ENCODE measurements at regions not wholly inside any gene's neighbourhood (a gene's known extent, or its start where the extent isn't known, plus 50 kb on each side); places are given as distances from the start of the nearest gene placed in this dataset.
"Not testable (repeated sequence)": the region's sequence is repeated elsewhere in the genome, so short reads cannot be mapped to it uniquely, and the experiment has no call there.

DNA sequence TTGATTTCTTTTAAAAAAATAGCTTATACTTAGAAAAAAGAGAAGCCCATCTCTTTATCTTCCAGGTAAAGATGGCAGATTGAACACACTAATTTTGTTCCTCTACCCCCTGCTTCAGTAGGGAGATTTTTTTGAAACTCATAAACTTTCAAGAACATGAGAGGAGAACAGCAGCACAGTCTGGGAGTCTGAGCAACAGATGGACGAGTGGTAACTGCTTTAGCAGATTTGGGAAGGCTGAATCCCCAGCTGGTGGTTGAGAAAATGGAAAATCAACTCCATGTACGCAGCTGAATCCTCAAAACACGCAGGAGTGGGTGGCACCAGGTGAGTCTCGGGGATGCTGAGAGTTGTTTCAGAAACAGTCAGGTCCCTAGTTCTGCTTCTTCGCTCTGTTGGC is 114.6 kb upstream of the CTBP2 start:
- no peak for DNase-seq (ENCODE audit: low read depth in 2 of 2)

DNA sequence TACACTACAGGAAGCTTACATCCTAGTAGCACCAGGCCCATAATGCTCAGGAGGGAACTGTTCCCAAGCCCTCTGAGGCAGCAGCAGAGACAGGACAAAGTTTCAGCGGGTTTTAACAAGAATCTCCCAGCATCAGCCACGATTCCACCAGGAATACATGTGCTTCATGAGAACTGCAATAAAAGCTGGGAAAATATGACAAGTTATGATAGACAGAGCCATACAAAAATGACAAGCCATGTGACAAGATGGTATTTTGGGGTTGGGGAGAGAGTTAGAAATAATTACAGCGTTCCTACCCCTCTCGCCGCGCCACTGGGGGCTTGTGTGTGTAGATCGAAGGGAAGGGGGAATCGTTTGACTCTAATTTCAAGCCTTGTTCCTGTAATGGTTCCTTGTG is 112.7 kb upstream of the CTBP2 start:
- no peak for DNase-seq (ENCODE audit: low read depth in 2 of 2)

- DNase-seq (ENCODE audit: low read depth in 2 of 2) = no peak
Measured at GRCh38 chr10:125269716-125270115, 109.4 kb upstream of the CTBP2 start.

- DNase-seq (ENCODE audit: low read depth in 2 of 2) = no peak
Measured at GRCh38 chr10:125266966-125267365, 106.6 kb upstream of the CTBP2 start.

- DNase-seq (ENCODE audit: low read depth in 2 of 2) = no peak
Measured at GRCh38 chr10:125266541-125266940, 106.2 kb upstream of the CTBP2 start.

GRCh38 chr10:125265579-125265955 is 105.2 kb upstream of the CTBP2 start:
- no peak for DNase-seq (ENCODE audit: low read depth in 2 of 2)

DNA sequence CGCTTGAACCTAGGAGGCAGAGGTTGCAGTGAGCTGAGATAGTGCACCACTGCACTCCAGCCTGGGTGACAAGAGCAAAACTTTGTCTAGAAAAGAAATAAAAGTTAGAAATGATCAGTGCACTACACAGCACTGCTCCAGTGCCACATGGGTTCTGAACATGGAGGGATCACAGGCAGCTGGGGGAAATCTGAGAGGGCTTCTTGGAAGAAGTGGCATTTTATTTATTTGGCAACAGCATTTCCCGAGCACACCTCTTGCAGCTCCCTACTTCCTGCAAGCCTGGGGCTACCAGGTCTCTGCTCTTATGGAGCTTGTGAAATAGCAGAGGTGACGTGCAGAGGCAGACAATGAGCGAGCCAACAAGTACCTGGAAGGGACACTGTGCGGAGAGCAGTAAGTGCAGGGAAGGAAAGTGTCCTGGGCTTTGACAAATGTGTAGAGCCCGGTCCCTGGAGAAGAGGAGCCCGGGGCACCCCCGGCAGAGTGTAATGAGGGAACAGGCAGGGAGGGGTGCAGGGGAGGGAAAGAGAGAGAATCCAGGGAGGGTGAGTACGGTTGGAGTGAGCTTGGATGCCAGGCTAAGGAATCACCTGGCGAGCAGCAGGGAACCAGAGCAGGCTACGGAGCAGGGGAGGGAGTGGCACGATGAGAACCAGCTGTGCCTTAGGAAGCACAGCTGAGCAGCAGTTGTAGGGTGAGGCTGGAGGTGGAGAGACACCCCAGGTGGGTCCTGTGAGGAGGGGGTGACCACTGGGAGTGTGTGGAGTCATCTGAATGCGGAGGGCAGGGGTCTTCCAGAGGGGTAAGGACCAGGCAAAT is 104.6 kb upstream of the CTBP2 start:
- DNase-seq (ENCODE audit: low read depth in 2 of 2) = no peak

DNA sequence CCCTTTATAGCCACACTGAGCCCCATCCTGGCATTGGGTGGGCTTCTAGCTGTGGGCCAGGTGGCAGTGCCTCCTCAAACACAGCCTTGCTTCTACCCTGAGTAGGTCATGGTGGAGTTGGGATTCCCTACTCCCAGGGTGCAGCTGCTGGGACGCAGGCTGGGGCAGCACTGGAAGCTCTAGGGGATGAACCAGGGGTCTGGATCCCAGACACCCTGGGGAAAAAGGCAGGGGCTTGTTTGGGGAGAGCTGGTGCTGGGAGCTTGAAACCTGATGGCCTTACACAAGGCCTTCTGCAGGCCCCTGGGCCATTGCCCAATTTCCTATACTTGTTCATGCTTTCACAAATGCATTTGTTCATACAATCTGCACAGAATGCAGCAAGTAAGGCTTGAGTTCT is 103.7 kb upstream of the CTBP2 start:
- no peak for DNase-seq (ENCODE audit: low read depth in 2 of 2)

- no peak for DNase-seq (ENCODE audit: low read depth in 2 of 2)
Measured at GRCh38 chr10:125263551-125263950, 103.2 kb upstream of the CTBP2 start.

- DNase-seq (ENCODE audit: low read depth in 2 of 2) = no peak
Measured at GRCh38 chr10:125262920-125263319, 102.6 kb upstream of the CTBP2 start.

DNA sequence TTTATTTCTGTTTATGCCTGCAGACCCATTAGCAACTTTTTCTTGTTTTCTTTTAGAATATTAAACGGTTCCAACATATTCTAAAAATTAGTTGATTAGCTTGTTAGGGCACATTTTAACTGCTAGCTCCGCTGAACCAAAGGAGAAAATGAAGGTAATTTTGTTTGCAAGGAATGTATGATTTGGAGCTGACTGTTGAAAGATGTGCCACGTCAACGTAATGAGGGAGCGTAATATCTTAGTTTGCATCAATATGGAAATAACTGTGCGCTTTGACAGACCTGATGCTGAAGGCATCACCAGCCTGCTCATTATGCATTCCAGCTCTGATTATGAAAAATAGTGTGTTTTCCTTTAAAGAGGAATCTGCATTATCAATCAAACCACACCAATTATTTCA is 102.0 kb upstream of the CTBP2 start:
- no peak for DNase-seq (ENCODE audit: low read depth in 2 of 2)

GRCh38 chr10:125261491-125262186 is 101.3 kb upstream of the CTBP2 start:
- DNase-seq (ENCODE audit: low read depth in 2 of 2) = no peak

GRCh38 chr10:125260260-125260659 is 99.9 kb upstream of the CTBP2 start:
- DNase-seq (ENCODE audit: low read depth in 2 of 2) = no peak

DNA sequence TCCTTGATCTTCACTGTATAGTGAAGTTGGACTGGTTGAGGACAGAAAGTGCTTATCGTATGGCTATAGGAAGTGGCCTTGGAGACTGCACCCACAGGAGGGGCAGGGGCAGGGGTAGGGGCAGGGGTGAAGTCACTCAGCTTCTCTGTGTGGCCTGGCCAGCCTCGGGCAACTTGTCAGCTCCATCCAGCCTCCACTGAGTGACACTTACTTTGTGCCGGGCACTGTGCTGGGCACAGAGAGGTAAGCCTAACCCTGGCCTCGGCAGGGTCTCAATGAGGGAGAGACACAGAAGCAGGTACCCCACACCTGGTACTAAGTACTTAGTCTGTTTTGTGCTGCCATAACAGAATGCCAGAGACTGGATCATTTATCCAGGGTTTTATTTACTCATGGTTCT is 99.3 kb upstream of the CTBP2 start:
- DNase-seq (ENCODE audit: low read depth in 2 of 2) = no peak

DNA sequence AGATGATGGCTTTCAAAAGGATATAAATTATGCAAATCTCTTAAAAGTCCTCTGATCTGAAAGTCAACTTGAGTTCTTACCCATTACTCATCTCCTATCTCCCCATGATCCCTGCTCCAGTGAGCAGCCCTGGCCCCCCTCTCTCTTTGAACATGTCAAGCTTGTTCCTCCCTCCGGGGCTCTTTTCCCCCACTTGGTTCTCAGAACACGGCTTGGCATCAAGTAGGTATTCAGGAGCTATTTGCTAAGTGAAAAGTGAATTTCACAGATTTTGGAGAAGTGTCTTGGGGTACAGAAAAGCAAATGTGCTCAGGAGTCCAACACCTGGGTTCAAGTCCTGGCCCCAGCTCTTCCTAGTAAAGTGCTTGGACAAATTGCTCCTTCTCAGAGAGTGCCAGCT is 98.3 kb upstream of the CTBP2 start:
- DNase-seq (ENCODE audit: low read depth in 2 of 2) = no peak

GRCh38 chr10:125257521-125258108 is 97.3 kb upstream of the CTBP2 start:
- no peak for DNase-seq (ENCODE audit: low read depth in 2 of 2)

DNA sequence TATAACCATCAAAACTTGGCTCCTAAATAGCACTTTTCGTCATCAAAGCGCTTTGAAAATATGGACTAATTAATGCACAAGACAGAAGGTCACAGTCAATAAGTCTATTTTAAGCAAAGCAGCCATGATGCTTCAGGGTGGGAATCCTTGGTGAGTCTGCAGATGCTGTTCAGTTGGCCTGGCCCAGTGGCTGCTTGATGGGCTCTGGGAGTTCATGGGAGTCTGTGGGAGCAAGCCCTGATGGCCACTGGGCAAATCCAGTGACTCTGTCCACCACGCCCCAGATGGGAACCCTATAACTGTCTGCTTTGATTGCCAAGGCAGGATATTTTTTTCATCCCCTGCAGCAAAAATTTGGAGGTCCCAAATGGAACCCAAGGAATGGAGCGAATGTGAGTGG is 95.7 kb upstream of the CTBP2 start:
- no peak for DNase-seq (ENCODE audit: low read depth in 2 of 2)

GRCh38 chr10:125252937-125253336 is 92.6 kb upstream of the CTBP2 start:
- no peak for DNase-seq (ENCODE audit: low read depth in 2 of 2)

GRCh38 chr10:125250834-125251233 is 90.5 kb upstream of the CTBP2 start:
- DNase-seq (ENCODE audit: low read depth in 2 of 2) = not testable (repeated sequence)

GRCh38 chr10:125249948-125250347 is 89.6 kb upstream of the CTBP2 start:
- no peak for DNase-seq (ENCODE audit: low read depth in 2 of 2)

GRCh38 chr10:125248489-125248888 is 88.1 kb upstream of the CTBP2 start:
- DNase-seq (ENCODE audit: low read depth in 2 of 2) = no peak

- DNase-seq (ENCODE audit: low read depth in 2 of 2) = no peak
Measured at GRCh38 chr10:125247576-125247975, 87.2 kb upstream of the CTBP2 start.
